ENCODE measurements at regions not wholly inside any gene's neighbourhood (a gene's known extent, or its start where the extent isn't known, plus 50 kb on each side); places are given as distances from the start of the nearest gene placed in this dataset.

GRCh38 chr3:124229836-124230235 lies 237.9 kb upstream of the ROPN1 start:
- Histone ChIP-seq H3K4me2 (ENCODE audit: low read length) (no peak overlapping the region), H3K9me2 (replicated peaks; ENCODE audit: control insufficient read depth, low read length) (no peaks in the 10 kb centered on the region), H3K27ac (ENCODE audit: low read depth, low read length) (no peak overlapping the region), H3K36me3 (ENCODE audit: control insufficient read depth, low read length) (no peaks in the 10 kb centered on the region), H3K79me2 (ENCODE audit: control insufficient read depth, low read length) (no peaks in the 10 kb centered on the region), H3K4me1 (ENCODE audit: control insufficient read depth, low read length) (no peaks in the 10 kb centered on the region), H3F3A (ENCODE audit: control insufficient read depth, insufficient read depth) (no peaks in the 10 kb centered on the region), H3K9me3 (ENCODE audit: control insufficient read depth, insufficient read depth, low read length) (no peaks in the 10 kb centered on the region), H3K27me3 (ENCODE audit: control insufficient read depth, low read length) (no peaks in the 10 kb centered on the region), H3K4me3 (ENCODE audit: low read length) (no peak overlapping the region), H4K20me1 (ENCODE audit: control insufficient read depth, insufficient read depth, low read depth, low read length) (no peaks in the 10 kb centered on the region)
- no peak for TF ChIP-seq EZH2phosphoT487 (IDR thresholded peaks at IDR 0.05; ENCODE audit: borderline replicate concordance, low read length)
- no peak for TF ChIP-seq CTCF (IDR thresholded peaks at IDR 0.05; ENCODE audit: low read depth, low read length, poor library complexity, severe bottlenecking)

GRCh38 chr3:124230432-124230831 lies 238.5 kb upstream of the ROPN1 start:
- H3F3A ChIP-seq (ENCODE audit: control insufficient read depth, insufficient read depth): no peaks in the 10 kb centered on the region
- H3K4me2 ChIP-seq (ENCODE audit: low read length): no peak overlapping the region
- H3K27me3 ChIP-seq (ENCODE audit: control insufficient read depth, low read length): no peaks in the 10 kb centered on the region
- TF ChIP-seq EZH2phosphoT487 (IDR thresholded peaks at IDR 0.05; ENCODE audit: borderline replicate concordance, low read length) (no peak), CTCF (IDR thresholded peaks at IDR 0.05; ENCODE audit: low read depth, low read length, poor library complexity, severe bottlenecking) (no peak)
- no peaks in the 10 kb centered on the region for H4K20me1 ChIP-seq (ENCODE audit: control insufficient read depth, insufficient read depth, low read depth, low read length)
- H3K9me2 ChIP-seq (replicated peaks; ENCODE audit: control insufficient read depth, low read length): no peaks in the 10 kb centered on the region
- no peak overlapping the region for H3K4me3 ChIP-seq (ENCODE audit: low read length)
- H3K36me3 ChIP-seq (ENCODE audit: control insufficient read depth, low read length): no peaks in the 10 kb centered on the region
- H3K27ac ChIP-seq (ENCODE audit: low read depth, low read length): no peak overlapping the region
- no peaks in the 10 kb centered on the region for H3K9me3 ChIP-seq (ENCODE audit: control insufficient read depth, insufficient read depth, low read length)
- no peaks in the 10 kb centered on the region for H3K79me2 ChIP-seq (ENCODE audit: control insufficient read depth, low read length)
- H3K4me1 ChIP-seq (ENCODE audit: control insufficient read depth, low read length): no peaks in the 10 kb centered on the region

GRCh38 chr3:124230998-124231397 lies 239.1 kb upstream of the ROPN1 start:
- no peaks in the 10 kb centered on the region for H3K79me2 ChIP-seq (ENCODE audit: control insufficient read depth, low read length)
- no peaks in the 10 kb centered on the region for H3K36me3 ChIP-seq (ENCODE audit: control insufficient read depth, low read length)
- no peaks in the 10 kb centered on the region for H3K4me1 ChIP-seq (ENCODE audit: control insufficient read depth, low read length)
- no peaks in the 10 kb centered on the region for H4K20me1 ChIP-seq (ENCODE audit: control insufficient read depth, insufficient read depth, low read depth, low read length)
- no peak overlapping the region for H3K27ac ChIP-seq (ENCODE audit: low read depth, low read length)
- H3K9me3 ChIP-seq (ENCODE audit: control insufficient read depth, insufficient read depth, low read length): no peaks in the 10 kb centered on the region
- H3K4me2 ChIP-seq (ENCODE audit: low read length): no peak overlapping the region
- H3F3A ChIP-seq (ENCODE audit: control insufficient read depth, insufficient read depth): no peaks in the 10 kb centered on the region
- H3K9me2 ChIP-seq (replicated peaks; ENCODE audit: control insufficient read depth, low read length): no peaks in the 10 kb centered on the region
- TF ChIP-seq EZH2phosphoT487 (IDR thresholded peaks at IDR 0.05; ENCODE audit: borderline replicate concordance, low read length) (no peak), CTCF (IDR thresholded peaks at IDR 0.05; ENCODE audit: low read depth, low read length, poor library complexity, severe bottlenecking) (no peak)
- no peaks in the 10 kb centered on the region for H3K27me3 ChIP-seq (ENCODE audit: control insufficient read depth, low read length)
- H3K4me3 ChIP-seq (ENCODE audit: low read length): no peak overlapping the region

GRCh38 chr3:124234852-124235252 lies 242.9 kb upstream of the ROPN1 start:
- Histone ChIP-seq H3K27me3 (ENCODE audit: control insufficient read depth, low read length) (no peaks in the 10 kb centered on the region), H3K79me2 (ENCODE audit: control insufficient read depth, low read length) (no peaks in the 10 kb centered on the region), H3K4me1 (ENCODE audit: control insufficient read depth, low read length) (no peaks in the 10 kb centered on the region), H3K9me3 (ENCODE audit: control insufficient read depth, insufficient read depth, low read length) (no peaks in the 10 kb centered on the region), H3K4me2 (ENCODE audit: low read length) (no peak overlapping the region), H3K36me3 (ENCODE audit: control insufficient read depth, low read length) (no peaks in the 10 kb centered on the region), H3F3A (ENCODE audit: control insufficient read depth, insufficient read depth) (no peaks in the 10 kb centered on the region), H3K27ac (ENCODE audit: low read depth, low read length) (no peak overlapping the region), H3K4me3 (ENCODE audit: low read length) (no peak overlapping the region), H3K9me2 (replicated peaks; ENCODE audit: control insufficient read depth, low read length) (no peaks in the 10 kb centered on the region), H4K20me1 (ENCODE audit: control insufficient read depth, insufficient read depth, low read depth, low read length) (no peaks in the 10 kb centered on the region)
- no peak for TF ChIP-seq EZH2phosphoT487 (IDR thresholded peaks at IDR 0.05; ENCODE audit: borderline replicate concordance, low read length)
- TF ChIP-seq CTCF (IDR thresholded peaks at IDR 0.05; ENCODE audit: low read depth, low read length, poor library complexity, severe bottlenecking): no peak

Measured in DOHH2 (cell line).